PC-9 (cell line): ENCODE measurements at regions not wholly inside any gene's neighbourhood (a gene's known extent, or its start where the extent isn't known, plus 50 kb on each side); places are given as distances from the start of the nearest gene placed in this dataset.

Source experiments
- BruUV-seq: library from RNA; stranded (reverse); fragments of 400-500 nt; replicated peaks from 2 replicates; lab custom pipeline; 2021; lab: Mats Ljungman, UMichigan
- CTCF ChIA-PET: fragments of 300-600 bp; sonication (Branson Sonifier 250); formaldehyde crosslinking; loops from one replicate; lab custom pipeline; 2022; ENCODE audit warnings: antibody characterized with exemption; lab: Charles Lee
- POLR2A ChIA-PET: fragments of 300-600 bp; sonication (Branson Sonifier 250); formaldehyde crosslinking; loops from one replicate; lab custom pipeline; 2022; ENCODE audit warnings: antibody characterized with exemption; ENCODE audit not compliant: unreplicated experiment; lab: Charles Lee
- DNase-seq, 2 experiments: peaks; one replicate each; pipeline versions ENCODE4 v3.0.0 to v3.0.0-alpha.2; 2015 to 2022; ENCODE audit warnings: mixed read lengths in 1 of 2
- H2AFZ ChIP-seq: fragments of 200-600 bp; sonication (generic); 2 replicates; pipeline ENCODE4 v1.8.1; 2017; ENCODE audit warnings: antibody characterized with exemption
- H3F3A ChIP-seq: fragments of 200-600 bp; sonication (generic); 2 replicates; pipeline ENCODE4 v1.8.1; 2017; ENCODE audit warnings: antibody characterized with exemption, mild to moderate bottlenecking, low read depth; ENCODE audit not compliant: insufficient read depth
- H3K27ac ChIP-seq: fragments of 200-600 bp; sonication (generic); 2 replicates; pipeline ENCODE4 v1.6.1; 2016; ENCODE audit warnings: mixed run types
- H3K27me3 ChIP-seq: fragments of 200-600 bp; sonication (generic); 2 replicates; pipeline ENCODE4 v1.6.1; 2016; ENCODE audit warnings: low read depth, mixed run types; ENCODE audit not compliant: insufficient read depth
- H3K36me3 ChIP-seq: fragments of 200-600 bp; sonication (generic); 2 replicates; pipeline ENCODE4 v1.6.1; 2016; ENCODE audit warnings: low read depth, mixed run types
- H3K4me1 ChIP-seq: fragments of 200-600 bp; sonication (generic); replicated peaks from 2 replicates; pipeline ENCODE4 v1.6.1; 2016; ENCODE audit warnings: mixed run types; ENCODE audit not compliant: insufficient read depth
- H3K4me2 ChIP-seq: fragments of 200-600 bp; sonication (generic); 2 replicates; pipeline ENCODE4 v1.6.1; 2017; ENCODE audit warnings: mixed run types
- H3K4me3 ChIP-seq: fragments of 200-600 bp; sonication (generic); 2 replicates; pipeline ENCODE4 v1.6.1; 2016; ENCODE audit warnings: mixed run types
- H3K79me2 ChIP-seq: fragments of 200-600 bp; sonication (generic); 2 replicates; pipeline ENCODE4 v1.6.1; 2017; ENCODE audit warnings: low read depth, mixed run types
- H3K9me2 ChIP-seq: fragments of 200-600 bp; sonication (generic); 2 replicates; pipeline ENCODE4 v1.8.1; 2017; ENCODE audit warnings: mild to moderate bottlenecking; ENCODE audit not compliant: insufficient read depth
- H3K9me3 ChIP-seq: fragments of 200-600 bp; sonication (generic); 2 replicates; pipeline ENCODE4 v1.8.1; 2016; ENCODE audit warnings: low read depth; ENCODE audit not compliant: insufficient read depth
- H4K20me1 ChIP-seq: fragments of 200-600 bp; sonication (generic); 2 replicates; pipeline ENCODE4 v1.8.1; 2017; ENCODE audit not compliant: insufficient read depth
- EZH2 ChIP-seq: fragments of 200-600 bp; sonication (generic); IDR thresholded peaks from 2 replicates; pipeline ENCODE4 v1.8.0; 2017; ENCODE audit warnings: antibody characterized with exemption, low read depth
- intact Hi-C: fragments of 100-400 bp; cut with micrococcal nuclease; formaldehyde crosslinking; loops from one replicate; pipeline ENCODE4 v1.10.0; 2022; ENCODE audit not compliant: unreplicated experiment
- TF ChIP-seq, protein P1 (sequence below): fragments of 200-600 bp; sonication (generic); conservative IDR thresholded peaks from 2 replicates; pipeline ENCODE4 v1.6.1; 2017; ENCODE audit warnings: mixed run types, antibody characterized with exemption, mild to moderate bottlenecking, moderate library complexity

DNA sequence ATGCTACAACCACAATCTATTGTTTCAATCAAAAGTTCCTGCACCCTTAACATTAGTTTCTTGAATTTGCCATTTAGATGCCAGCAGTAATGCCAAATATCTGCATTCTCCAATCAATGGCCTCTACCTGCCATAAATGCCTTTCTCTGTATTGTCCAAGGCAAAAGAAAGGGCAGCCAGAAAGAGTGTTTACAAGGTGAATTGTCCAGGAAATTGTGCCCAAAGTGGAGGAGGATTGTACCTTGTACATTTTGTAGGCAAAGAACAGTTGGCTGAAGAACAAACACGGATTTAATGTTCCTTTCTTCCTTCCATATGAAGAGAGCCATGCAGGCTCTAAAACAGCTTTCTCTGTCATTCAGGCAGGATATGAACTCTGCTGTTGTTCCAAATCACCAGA, 181.5 kb downstream of the GUCY2F start:
- no peaks in the 10 kb centered on the region for H3K79me2 ChIP-seq
- TF ChIP-seq, protein P1, sequence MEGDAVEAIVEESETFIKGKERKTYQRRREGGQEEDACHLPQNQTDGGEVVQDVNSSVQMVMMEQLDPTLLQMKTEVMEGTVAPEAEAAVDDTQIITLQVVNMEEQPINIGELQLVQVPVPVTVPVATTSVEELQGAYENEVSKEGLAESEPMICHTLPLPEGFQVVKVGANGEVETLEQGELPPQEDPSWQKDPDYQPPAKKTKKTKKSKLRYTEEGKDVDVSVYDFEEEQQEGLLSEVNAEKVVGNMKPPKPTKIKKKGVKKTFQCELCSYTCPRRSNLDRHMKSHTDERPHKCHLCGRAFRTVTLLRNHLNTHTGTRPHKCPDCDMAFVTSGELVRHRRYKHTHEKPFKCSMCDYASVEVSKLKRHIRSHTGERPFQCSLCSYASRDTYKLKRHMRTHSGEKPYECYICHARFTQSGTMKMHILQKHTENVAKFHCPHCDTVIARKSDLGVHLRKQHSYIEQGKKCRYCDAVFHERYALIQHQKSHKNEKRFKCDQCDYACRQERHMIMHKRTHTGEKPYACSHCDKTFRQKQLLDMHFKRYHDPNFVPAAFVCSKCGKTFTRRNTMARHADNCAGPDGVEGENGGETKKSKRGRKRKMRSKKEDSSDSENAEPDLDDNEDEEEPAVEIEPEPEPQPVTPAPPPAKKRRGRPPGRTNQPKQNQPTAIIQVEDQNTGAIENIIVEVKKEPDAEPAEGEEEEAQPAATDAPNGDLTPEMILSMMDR: no peak
- no peak for TF ChIP-seq EZH2
- H3K9me3 ChIP-seq: no peaks in the 10 kb centered on the region
- H3K36me3 ChIP-seq: no peaks in the 10 kb centered on the region
- no peak overlapping the region for H3K4me3 ChIP-seq
- no peak for DNase-seq
- no peaks in the 10 kb centered on the region for H3F3A ChIP-seq
- H2AFZ ChIP-seq: no peak overlapping the region
- H3K27me3 ChIP-seq: no peaks in the 10 kb centered on the region
- CTCF ChIA-PET: no interaction called here
- H4K20me1 ChIP-seq: no peaks in the 10 kb centered on the region
- BruUV-seq: no TSS peak
- H3K4me2 ChIP-seq: no peak overlapping the region
- POLR2A ChIA-PET: no interaction called here
- H3K9me2 ChIP-seq: no peaks in the 10 kb centered on the region
- H3K27ac ChIP-seq: no peak overlapping the region
- no peaks in the 10 kb centered on the region for H3K4me1 ChIP-seq
- intact Hi-C loops: no loop called here

GRCh38 chrX:109299091-109299490, 182.8 kb downstream of the GUCY2F start:
- no peak overlapping the region for H2AFZ ChIP-seq
- ChIA-PET CTCF (no interaction called here), POLR2A (no interaction called here)
- no peaks in the 10 kb centered on the region for H3F3A ChIP-seq
- H3K9me2 ChIP-seq: no peaks in the 10 kb centered on the region
- H3K27me3 ChIP-seq: no peaks in the 10 kb centered on the region
- H3K4me2 ChIP-seq: no peak overlapping the region
- no peaks in the 10 kb centered on the region for H3K36me3 ChIP-seq
- no peaks in the 10 kb centered on the region for H3K4me1 ChIP-seq
- H3K9me3 ChIP-seq: no peaks in the 10 kb centered on the region
- H4K20me1 ChIP-seq: no peaks in the 10 kb centered on the region
- no TSS peak for BruUV-seq
- intact Hi-C loops: no loop called here
- no peaks in the 10 kb centered on the region for H3K79me2 ChIP-seq
- no peak overlapping the region for H3K4me3 ChIP-seq
- H3K27ac ChIP-seq: no peak overlapping the region
- no peak for DNase-seq
- TF ChIP-seq, protein P1: no peak
- TF ChIP-seq EZH2: no peak

- Histone ChIP-seq H3K4me3 (no peak overlapping the region), H3K79me2 (no peaks in the 10 kb centered on the region), H3K27ac (no peak overlapping the region), H3K4me1 (no peaks in the 10 kb centered on the region), H3K9me3 (no peaks in the 10 kb centered on the region), H4K20me1 (no peaks in the 10 kb centered on the region), H3K4me2 (no peak overlapping the region), H3K36me3 (no peaks in the 10 kb centered on the region), H3F3A (no peaks in the 10 kb centered on the region), H2AFZ (no peak overlapping the region), H3K9me2 (no peaks in the 10 kb centered on the region; the same call in 1 of the 2 replicates), H3K27me3 (no peaks in the 10 kb centered on the region)
- no TSS peak for BruUV-seq
- CTCF ChIA-PET: no interaction called here
- POLR2A ChIA-PET: no interaction called here
- TF ChIP-seq EZH2: no peak
- TF ChIP-seq, protein P1: no peak
- no peak for DNase-seq
- intact Hi-C loops: no loop called here
Measured at GRCh38 chrX:109294097-109294814, 187.6 kb downstream of the GUCY2F start.
